Fibroblast of villous mesenchyme (primary cell): ENCODE measurements at regions not wholly inside any gene's neighbourhood (a gene's known extent, or its start where the extent isn't known, plus 50 kb on each side); places are given as distances from the start of the nearest gene placed in this dataset.
A peak's percentile ranks its signal among the peaks of the same experiment; 100 is the strongest.

ENCODE experiments used
- DNase-seq: peaks from one replicate; pipeline ENCODE4 v3.0.0-alpha.2; 2010; ENCODE audit warnings: low read depth
- H3K4me3 ChIP-seq: 2 replicates; pipeline ENCODE4 v1.5.1; 2011; ENCODE audit warnings: low read depth, mild to moderate bottlenecking, low read length
- TF ChIP-seq, protein P1 (sequence below): IDR thresholded peaks from 2 replicates; pipeline ENCODE4 v1.5.1; 2012; ENCODE audit warnings: low read depth, mild to moderate bottlenecking, low read length; ENCODE audit not compliant: insufficient read depth

- peak; percentile 80 for DNase-seq
- TF ChIP-seq, protein P1, sequence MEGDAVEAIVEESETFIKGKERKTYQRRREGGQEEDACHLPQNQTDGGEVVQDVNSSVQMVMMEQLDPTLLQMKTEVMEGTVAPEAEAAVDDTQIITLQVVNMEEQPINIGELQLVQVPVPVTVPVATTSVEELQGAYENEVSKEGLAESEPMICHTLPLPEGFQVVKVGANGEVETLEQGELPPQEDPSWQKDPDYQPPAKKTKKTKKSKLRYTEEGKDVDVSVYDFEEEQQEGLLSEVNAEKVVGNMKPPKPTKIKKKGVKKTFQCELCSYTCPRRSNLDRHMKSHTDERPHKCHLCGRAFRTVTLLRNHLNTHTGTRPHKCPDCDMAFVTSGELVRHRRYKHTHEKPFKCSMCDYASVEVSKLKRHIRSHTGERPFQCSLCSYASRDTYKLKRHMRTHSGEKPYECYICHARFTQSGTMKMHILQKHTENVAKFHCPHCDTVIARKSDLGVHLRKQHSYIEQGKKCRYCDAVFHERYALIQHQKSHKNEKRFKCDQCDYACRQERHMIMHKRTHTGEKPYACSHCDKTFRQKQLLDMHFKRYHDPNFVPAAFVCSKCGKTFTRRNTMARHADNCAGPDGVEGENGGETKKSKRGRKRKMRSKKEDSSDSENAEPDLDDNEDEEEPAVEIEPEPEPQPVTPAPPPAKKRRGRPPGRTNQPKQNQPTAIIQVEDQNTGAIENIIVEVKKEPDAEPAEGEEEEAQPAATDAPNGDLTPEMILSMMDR: no peak
- H3K4me3 ChIP-seq: no peak overlapping the region
Measured at GRCh38 chr18:27899893-27900292, 277.0 kb downstream of the CDH2 start.

- TF ChIP-seq, protein P1: no peak
- H3K4me3 ChIP-seq: no peak overlapping the region
- no peak for DNase-seq
Measured at GRCh38 chr18:27894746-27895145, 282.2 kb downstream of the CDH2 start.

GRCh38 chr18:27887711-27888495 is 289.0 kb downstream of the CDH2 start:
- TF ChIP-seq, protein P1: no peak
- no peak overlapping the region for H3K4me3 ChIP-seq
- peak; percentile 44 for DNase-seq

GRCh38 chr18:27887287-27887686 is 289.6 kb downstream of the CDH2 start:
- TF ChIP-seq, protein P1: no peak
- peak; percentile 10 for DNase-seq
- H3K4me3 ChIP-seq: no peak overlapping the region

- DNase-seq: no peak
- TF ChIP-seq, protein P1: no peak
Measured at GRCh38 chr18:27879540-27879939, 297.4 kb downstream of the CDH2 start.

DNA sequence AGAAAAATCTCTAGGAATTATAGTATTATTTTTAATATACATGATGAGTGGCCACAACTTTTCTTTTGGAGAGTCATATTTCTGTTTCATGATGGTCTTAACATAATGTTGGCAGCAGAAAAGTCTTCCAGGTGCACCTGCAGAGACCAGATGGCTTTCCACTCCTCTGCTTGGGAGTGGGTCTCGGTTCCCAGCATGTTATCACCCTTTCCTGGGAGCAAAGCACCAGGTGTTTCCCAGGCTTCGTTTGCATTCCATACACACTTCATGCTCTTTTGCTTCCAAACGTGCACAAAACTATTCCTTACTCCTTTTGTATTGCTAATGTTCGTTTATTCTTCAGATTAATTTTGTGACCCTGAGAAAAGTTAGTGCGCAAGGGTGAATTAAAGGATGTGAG is 305.2 kb downstream of the CDH2 start:
- TF ChIP-seq, protein P1: no peak
- no peak for DNase-seq

More at GRCh38 chr18:27879540-27879939, 297.4 kb downstream of the CDH2 start:
- no peak overlapping the region for H3K4me3 ChIP-seq

More for the DNA sequence above, 305.2 kb downstream of the CDH2 start:
- no peak overlapping the region for H3K4me3 ChIP-seq
